ENCODE measurements at regions not wholly inside any gene's neighbourhood (a gene's known extent, or its start where the extent isn't known, plus 50 kb on each side); places are given as distances from the start of the nearest gene placed in this dataset.
A peak's percentile ranks its signal among the peaks of the same experiment; 100 is the strongest.

DNA sequence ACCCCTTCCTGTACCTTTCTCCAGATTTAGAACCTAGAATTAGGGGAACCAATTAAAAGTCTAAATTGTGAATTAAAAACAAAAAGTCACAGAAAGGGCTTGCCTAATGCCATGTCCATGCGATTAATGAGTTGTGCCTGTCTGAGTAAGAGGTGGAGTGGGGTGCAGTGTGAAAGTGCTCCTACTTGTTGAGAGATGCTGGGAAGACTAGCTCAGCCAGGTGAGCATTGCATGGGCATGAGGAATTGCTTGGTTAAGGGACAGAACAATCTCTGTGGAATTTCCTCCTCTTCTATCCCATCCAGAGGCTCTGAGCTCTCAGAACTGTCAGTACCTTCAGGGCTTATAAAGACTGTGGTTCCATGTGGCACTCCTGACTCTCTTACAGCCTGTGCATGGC is 159.0 kb upstream of the UBL3 start:
- no peak overlapping the region for H3K4me3 ChIP-seq (replicated peaks in 1 of 4; ENCODE audit: control extremely low read depth in 1 of 4, insufficient read depth in 1 of 4, low read depth in 3 of 4, low read length in 4 of 4)
- TF ChIP-seq EZH2 (IDR thresholded peaks at IDR 0.05; ENCODE audit: low read length, missing control alignments): no peak
- H2AFZ ChIP-seq (ENCODE audit: low read length): no peak overlapping the region

DNA sequence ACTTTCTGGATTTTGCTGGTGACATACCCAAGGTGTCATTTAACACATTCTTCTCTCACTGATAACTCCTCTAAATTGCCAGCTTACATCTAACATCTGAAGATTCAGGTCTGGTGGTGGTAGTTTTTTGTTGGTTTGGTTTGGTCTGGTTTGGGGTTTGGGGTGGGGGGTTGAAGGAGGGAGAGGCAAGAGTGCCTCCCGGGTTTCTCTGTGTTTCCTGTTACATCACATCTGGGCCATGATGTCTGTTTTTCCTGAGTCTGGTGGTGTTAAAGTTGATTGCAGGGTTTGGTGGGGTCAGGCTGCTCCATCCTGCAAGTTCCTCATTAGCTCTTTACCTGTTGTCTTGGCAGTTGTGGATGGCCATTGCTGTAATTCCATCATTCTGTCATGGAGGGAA is 155.8 kb upstream of the UBL3 start:
- Histone ChIP-seq H3K27me3 (ENCODE audit: control insufficient read depth, insufficient read depth, low read length) (no peaks in the 10 kb centered on the region), H3K4me3 (replicated peaks in 1 of 4; ENCODE audit: control extremely low read depth in 1 of 4, insufficient read depth in 1 of 4, low read depth in 3 of 4, low read length in 4 of 4) (no peak overlapping the region), H3K4me2 (ENCODE audit: extremely low read depth, insufficient read depth, low read length) (no peak overlapping the region), H3K79me2 (ENCODE audit: control insufficient read depth, insufficient read depth, low read length) (no peaks in the 10 kb centered on the region), H4K20me1 (ENCODE audit: control insufficient read depth, extremely low read depth, insufficient read depth, low read length) (no peaks in the 10 kb centered on the region), H3K4me1 (ENCODE audit: control insufficient read depth, extremely low read depth, insufficient read depth, low read length) (peaks cover 10% of the 10 kb centered on the region), H3K27ac (ENCODE audit: insufficient read depth, low read length) (no peak overlapping the region), H3K9ac (ENCODE audit: insufficient read depth, low read length) (no peak overlapping the region), H3K36me3 (ENCODE audit: control insufficient read depth, insufficient read depth, low read length) (no peaks in the 10 kb centered on the region), H2AFZ (ENCODE audit: low read length) (no peak overlapping the region), H3K9me3 (ENCODE audit: control insufficient read depth, insufficient read depth, low read depth, low read length) (no peaks in the 10 kb centered on the region)
- TF ChIP-seq EZH2 (IDR thresholded peaks at IDR 0.05; ENCODE audit: low read length, missing control alignments): no peak
- DNase-seq (ENCODE audit: low read depth in 2 of 2): no peak

More for the DNA sequence above, 159.0 kb upstream of the UBL3 start:
- no peak overlapping the region for H3K27ac ChIP-seq (ENCODE audit: insufficient read depth, low read length)
- H3K4me1 ChIP-seq (ENCODE audit: control insufficient read depth, extremely low read depth, insufficient read depth, low read length): peaks cover under 1% of the 10 kb centered on the region
- H3K79me2 ChIP-seq (ENCODE audit: control insufficient read depth, insufficient read depth, low read length): no peaks in the 10 kb centered on the region
- no peak overlapping the region for H3K9ac ChIP-seq (ENCODE audit: insufficient read depth, low read length)
- H4K20me1 ChIP-seq (ENCODE audit: control insufficient read depth, extremely low read depth, insufficient read depth, low read length): no peaks in the 10 kb centered on the region
- no peaks in the 10 kb centered on the region for H3K27me3 ChIP-seq (ENCODE audit: control insufficient read depth, insufficient read depth, low read length)
- H3K4me2 ChIP-seq (ENCODE audit: extremely low read depth, insufficient read depth, low read length): no peak overlapping the region
- H3K9me3 ChIP-seq (ENCODE audit: control insufficient read depth, insufficient read depth, low read depth, low read length): no peaks in the 10 kb centered on the region
- no peaks in the 10 kb centered on the region for H3K36me3 ChIP-seq (ENCODE audit: control insufficient read depth, insufficient read depth, low read length)
- no peak for DNase-seq (ENCODE audit: low read depth in 2 of 2)

DNA sequence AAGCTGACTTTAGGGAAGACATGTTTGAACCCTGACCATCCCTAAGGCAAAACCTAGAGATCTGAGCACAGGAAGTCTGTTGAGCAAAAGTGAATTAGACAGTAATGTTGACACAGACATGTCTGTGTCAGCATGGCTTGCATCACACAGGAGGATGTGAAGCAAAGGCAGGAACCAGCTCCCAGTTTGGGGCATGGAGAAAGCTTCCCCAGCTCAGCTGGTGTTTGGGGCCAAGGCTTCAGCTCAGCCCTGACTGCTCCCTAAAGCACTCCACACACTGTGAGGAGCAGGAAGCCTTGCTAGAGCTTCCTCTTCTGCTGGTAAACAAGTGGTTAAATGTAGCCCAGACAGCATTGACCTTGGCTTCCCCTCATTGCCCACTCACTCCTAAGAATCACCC is 153.8 kb upstream of the UBL3 start:
- H3K9me3 ChIP-seq (ENCODE audit: control insufficient read depth, insufficient read depth, low read depth, low read length): no peaks in the 10 kb centered on the region
- H4K20me1 ChIP-seq (ENCODE audit: control insufficient read depth, extremely low read depth, insufficient read depth, low read length): no peaks in the 10 kb centered on the region
- no peaks in the 10 kb centered on the region for H3K79me2 ChIP-seq (ENCODE audit: control insufficient read depth, insufficient read depth, low read length)
- DNase-seq (ENCODE audit: low read depth in 2 of 2): no peak
- H3K4me2 ChIP-seq (ENCODE audit: extremely low read depth, insufficient read depth, low read length): no peak overlapping the region
- H3K4me3 ChIP-seq (replicated peaks in 1 of 4; ENCODE audit: control extremely low read depth in 1 of 4, insufficient read depth in 1 of 4, low read depth in 3 of 4, low read length in 4 of 4): no peak overlapping the region
- no peak overlapping the region for H3K27ac ChIP-seq (ENCODE audit: insufficient read depth, low read length)
- H3K9ac ChIP-seq (ENCODE audit: insufficient read depth, low read length): no peak overlapping the region
- TF ChIP-seq EZH2 (IDR thresholded peaks at IDR 0.05; ENCODE audit: low read length, missing control alignments): no peak
- TF ChIP-seq, protein P1, sequence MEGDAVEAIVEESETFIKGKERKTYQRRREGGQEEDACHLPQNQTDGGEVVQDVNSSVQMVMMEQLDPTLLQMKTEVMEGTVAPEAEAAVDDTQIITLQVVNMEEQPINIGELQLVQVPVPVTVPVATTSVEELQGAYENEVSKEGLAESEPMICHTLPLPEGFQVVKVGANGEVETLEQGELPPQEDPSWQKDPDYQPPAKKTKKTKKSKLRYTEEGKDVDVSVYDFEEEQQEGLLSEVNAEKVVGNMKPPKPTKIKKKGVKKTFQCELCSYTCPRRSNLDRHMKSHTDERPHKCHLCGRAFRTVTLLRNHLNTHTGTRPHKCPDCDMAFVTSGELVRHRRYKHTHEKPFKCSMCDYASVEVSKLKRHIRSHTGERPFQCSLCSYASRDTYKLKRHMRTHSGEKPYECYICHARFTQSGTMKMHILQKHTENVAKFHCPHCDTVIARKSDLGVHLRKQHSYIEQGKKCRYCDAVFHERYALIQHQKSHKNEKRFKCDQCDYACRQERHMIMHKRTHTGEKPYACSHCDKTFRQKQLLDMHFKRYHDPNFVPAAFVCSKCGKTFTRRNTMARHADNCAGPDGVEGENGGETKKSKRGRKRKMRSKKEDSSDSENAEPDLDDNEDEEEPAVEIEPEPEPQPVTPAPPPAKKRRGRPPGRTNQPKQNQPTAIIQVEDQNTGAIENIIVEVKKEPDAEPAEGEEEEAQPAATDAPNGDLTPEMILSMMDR (conservative IDR thresholded peaks at IDR 0.05 in 1 of 2, IDR thresholded peaks at IDR 0.05 in 1 of 2; ENCODE audit: low read depth in 1 of 2, low read length in 2 of 2): no peak
- peaks cover 10% of the 10 kb centered on the region for H3K4me1 ChIP-seq (ENCODE audit: control insufficient read depth, extremely low read depth, insufficient read depth, low read length)
- no peak overlapping the region for H2AFZ ChIP-seq (ENCODE audit: low read length)
- H3K27me3 ChIP-seq (ENCODE audit: control insufficient read depth, insufficient read depth, low read length): no peaks in the 10 kb centered on the region
- no peaks in the 10 kb centered on the region for H3K36me3 ChIP-seq (ENCODE audit: control insufficient read depth, insufficient read depth, low read length)

DNA sequence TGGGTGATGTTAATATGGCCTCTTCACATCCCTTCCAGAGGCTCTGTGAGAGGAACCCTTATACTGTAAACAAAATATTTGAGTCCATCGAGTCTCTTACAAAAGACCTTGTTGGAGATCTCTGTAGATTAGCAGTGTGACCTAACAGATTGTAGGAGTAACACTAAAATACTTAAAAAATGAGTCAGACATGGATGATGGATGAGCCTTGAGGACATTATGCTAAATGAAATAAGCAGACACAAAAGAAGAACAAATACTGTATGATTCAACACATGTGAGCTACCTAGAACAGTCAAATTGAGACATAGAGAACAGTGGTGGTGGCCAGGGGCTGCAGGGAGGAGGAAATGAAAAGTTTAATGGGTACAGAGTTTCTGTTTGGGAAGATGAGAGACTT is 152.2 kb upstream of the UBL3 start:
- peak; percentile 63 to 93 for DNase-seq (ENCODE audit: low read depth in 2 of 2)
- Histone ChIP-seq H3K79me2 (ENCODE audit: control insufficient read depth, insufficient read depth, low read length) (no peaks in the 10 kb centered on the region), H3K27me3 (ENCODE audit: control insufficient read depth, insufficient read depth, low read length) (no peaks in the 10 kb centered on the region), H3K36me3 (ENCODE audit: control insufficient read depth, insufficient read depth, low read length) (no peaks in the 10 kb centered on the region), H3K4me1 (ENCODE audit: control insufficient read depth, extremely low read depth, insufficient read depth, low read length) (peaks cover 10% of the 10 kb centered on the region), H2AFZ (ENCODE audit: low read length) (no peak overlapping the region), H3K9me3 (ENCODE audit: control insufficient read depth, insufficient read depth, low read depth, low read length) (no peaks in the 10 kb centered on the region), H3K4me2 (ENCODE audit: extremely low read depth, insufficient read depth, low read length) (peak overlapping the region; percentile 8), H3K4me3 (replicated peaks in 1 of 4; ENCODE audit: control extremely low read depth in 1 of 4, insufficient read depth in 1 of 4, low read depth in 3 of 4, low read length in 4 of 4) (no peak overlapping the region), H3K27ac (ENCODE audit: insufficient read depth, low read length) (no peak overlapping the region), H3K9ac (ENCODE audit: insufficient read depth, low read length) (no peak overlapping the region), H4K20me1 (ENCODE audit: control insufficient read depth, extremely low read depth, insufficient read depth, low read length) (no peaks in the 10 kb centered on the region)
- TF ChIP-seq, protein P1 (conservative IDR thresholded peaks at IDR 0.05 in 1 of 2, IDR thresholded peaks at IDR 0.05 in 1 of 2; ENCODE audit: low read depth in 1 of 2, low read length in 2 of 2): no peak
- TF ChIP-seq EZH2 (IDR thresholded peaks at IDR 0.05; ENCODE audit: low read length, missing control alignments): no peak

All from fibroblast of lung (primary cell).